ENCODE measurements at regions not wholly inside any gene's neighbourhood (a gene's known extent, or its start where the extent isn't known, plus 50 kb on each side); places are given as distances from the start of the nearest gene placed in this dataset.

DNA sequence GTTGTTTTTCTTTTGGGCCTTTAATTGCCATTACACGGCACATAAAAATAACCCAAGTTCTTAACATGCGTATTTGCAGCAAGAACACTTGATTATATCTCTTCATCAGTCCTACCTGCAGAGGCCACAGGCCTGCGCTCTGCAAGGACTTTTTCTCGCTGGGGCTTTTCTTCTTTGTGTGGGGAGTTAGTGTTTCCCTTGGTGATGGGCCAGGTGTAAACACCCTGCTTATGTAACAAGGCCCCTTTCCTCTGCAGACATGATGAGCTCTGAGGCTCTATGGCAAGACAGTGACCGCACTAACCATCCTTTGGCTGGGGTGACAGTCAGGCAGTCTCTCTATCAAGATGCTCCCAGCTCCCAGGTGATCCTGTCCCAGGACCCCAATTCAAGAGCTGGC is 97.8 kb upstream of the PCSK2 start:
- TF ChIP-seq CTCF (IDR thresholded peaks at IDR 0.05): no peak
- TF ChIP-seq POLR2A (IDR thresholded peaks at IDR 0.05): no peak

Measured in Peyer's patch (tissue), 4 donors.